H9 (cell line): ENCODE measurements at regions not wholly inside any gene's neighbourhood (a gene's known extent, or its start where the extent isn't known, plus 50 kb on each side); places are given as distances from the start of the nearest gene placed in this dataset.

ENCODE experiments used
- DNase-seq: peaks from one replicate; pipeline ENCODE4 v3.0.0-alpha.2; 2017
- H2AFZ ChIP-seq: one replicate; pipeline ENCODE4 v1.6.1; 2013; ENCODE audit warnings: mild to moderate bottlenecking, low read length, control low read depth, moderate library complexity
- H2AK5ac ChIP-seq: 2 replicates; pipeline ENCODE4 v1.6.1; 2013; ENCODE audit warnings: low read length, control low read depth, mixed read lengths; ENCODE audit not compliant: insufficient read length
- H2BK120ac ChIP-seq: one replicate; pipeline ENCODE4 v1.6.1; 2013; ENCODE audit warnings: low read depth, mild to moderate bottlenecking, low read length, control low read depth, inconsistent platforms; ENCODE audit not compliant: poor library complexity, severe bottlenecking
- H2BK12ac ChIP-seq: 2 replicates; pipeline ENCODE4 v1.6.1; 2013; ENCODE audit warnings: low read length, control low read depth, mixed read lengths, low read depth; ENCODE audit not compliant: insufficient read length
- H2BK15ac ChIP-seq: 2 replicates; pipeline ENCODE4 v1.6.1; 2013; ENCODE audit warnings: low read depth, low read length, control low read depth
- H2BK20ac ChIP-seq: one replicate; pipeline ENCODE4 v1.6.1; 2013; ENCODE audit warnings: low read depth, mild to moderate bottlenecking, low read length, control low read depth, inconsistent platforms; ENCODE audit not compliant: poor library complexity, severe bottlenecking
- H2BK5ac ChIP-seq: 2 replicates; pipeline ENCODE4 v1.6.1; 2013; ENCODE audit warnings: low read length, control low read depth, mixed read lengths; ENCODE audit not compliant: insufficient read length
- H3K14ac ChIP-seq: 2 replicates; pipeline ENCODE4 v1.6.1; 2013; ENCODE audit warnings: low read length, control low read depth; ENCODE audit not compliant: insufficient read depth
- H3K18ac ChIP-seq: 2 replicates; pipeline ENCODE4 v1.6.1; 2013; ENCODE audit warnings: low read depth, mild to moderate bottlenecking, mixed read lengths, low read length, control low read depth; ENCODE audit not compliant: insufficient read length
- H3K23ac ChIP-seq: 2 replicates; pipeline ENCODE4 v1.6.1; 2013; ENCODE audit warnings: low read length, control low read depth, mixed read lengths, low read depth; ENCODE audit not compliant: insufficient read length
- H3K23me2 ChIP-seq: 2 replicates; pipeline ENCODE4 v1.6.1; 2013; ENCODE audit warnings: low read depth, mild to moderate bottlenecking, mixed read lengths, low read length, control low read depth; ENCODE audit not compliant: insufficient read length, poor library complexity, severe bottlenecking
- H3K27ac ChIP-seq: 2 replicates; pipeline ENCODE4 v1.5.1; 2013; ENCODE audit warnings: low read length, control low read depth, mixed read lengths, low read depth; ENCODE audit not compliant: insufficient read length
- H3K27me3 ChIP-seq: 2 replicates; pipeline ENCODE4 v1.6.1; 2013; ENCODE audit warnings: low read length, control low read depth, inconsistent platforms; ENCODE audit not compliant: insufficient read depth
- H3K4ac ChIP-seq: 2 replicates; pipeline ENCODE4 v1.6.1; 2013; ENCODE audit warnings: low read depth, mild to moderate bottlenecking, control low read depth, inconsistent platforms, low read length, moderate library complexity
- H3K4me1 ChIP-seq: 2 replicates; pipeline ENCODE4 v1.6.1; 2013; ENCODE audit warnings: low read length, control low read depth, inconsistent platforms; ENCODE audit not compliant: insufficient read depth
- H3K4me2 ChIP-seq: 2 replicates; pipeline ENCODE4 v1.6.1; 2013; ENCODE audit warnings: low read length, control low read depth, mixed read lengths; ENCODE audit not compliant: insufficient read length, insufficient read depth
- H3K56ac ChIP-seq: 2 replicates; pipeline ENCODE4 v1.6.1; 2013; ENCODE audit warnings: low read depth, mild to moderate bottlenecking, mixed read lengths, low read length, control low read depth; ENCODE audit not compliant: insufficient read length
- H3K79me1 ChIP-seq: 2 replicates; pipeline ENCODE4 v1.6.1; 2013; ENCODE audit warnings: low read depth, mild to moderate bottlenecking, moderate library complexity, low read length, control low read depth, inconsistent platforms; ENCODE audit not compliant: insufficient read depth, poor library complexity, severe bottlenecking
- H3K79me2 ChIP-seq: 2 replicates; pipeline ENCODE4 v1.6.1; 2013; ENCODE audit warnings: low read length, control low read depth, inconsistent platforms; ENCODE audit not compliant: insufficient read depth
- H3K9ac ChIP-seq: 2 replicates; pipeline ENCODE4 v1.6.1; 2013; ENCODE audit warnings: low read length, control low read depth, mixed read lengths; ENCODE audit not compliant: insufficient read length; ENCODE audit errors: extremely low read depth
- H3K9me3 ChIP-seq: one replicate; pipeline ENCODE4 v1.6.1; 2013; ENCODE audit warnings: low read depth, low read length, inconsistent platforms; ENCODE audit not compliant: control insufficient read depth
- H3T11ph ChIP-seq: one replicate; pipeline ENCODE4 v1.6.1; 2013; ENCODE audit warnings: mild to moderate bottlenecking, low read length, control low read depth, inconsistent platforms
- H4K20me1 ChIP-seq: one replicate; pipeline ENCODE4 v1.6.1; 2013; ENCODE audit not compliant: control insufficient read depth, insufficient read length, insufficient read depth
- H4K5ac ChIP-seq: 2 replicates; pipeline ENCODE4 v1.6.1; 2013; ENCODE audit warnings: low read depth, mild to moderate bottlenecking, mixed read lengths, low read length, control low read depth; ENCODE audit not compliant: insufficient read length
- H4K8ac ChIP-seq: replicated peaks from 2 replicates; pipeline ENCODE4 v1.6.1; 2013; ENCODE audit warnings: low read length, control low read depth, mixed read lengths, low read depth; ENCODE audit not compliant: insufficient read length
- H4K91ac ChIP-seq: 2 replicates; pipeline ENCODE4 v1.6.1; 2013; ENCODE audit warnings: low read depth, mild to moderate bottlenecking, moderate library complexity, mixed read lengths, low read length, control low read depth; ENCODE audit not compliant: insufficient read length
- H3K27ac Mint-ChIP-seq, 3 experiments: 2 replicates in 2 of 3; 3 replicates in 1 of 3; pipeline ENCODE4 v1.8.0; 2020 to 2021; ENCODE audit warnings: mixed read lengths in 3 of 3, mild to moderate bottlenecking in 1 of 3, moderate library complexity in 1 of 3
- H3K27me3 Mint-ChIP-seq: 2 replicates; pipeline ENCODE4 v1.8.0; 2021; ENCODE audit warnings: low read depth, mild to moderate bottlenecking, moderate library complexity, mixed read lengths
- H3K36me3 Mint-ChIP-seq, 3 experiments: 2 replicates in 2 of 3; 3 replicates in 1 of 3; pipeline ENCODE4 v1.8.0; 2020 to 2021; ENCODE audit warnings: low read depth in 3 of 3, mixed read lengths in 3 of 3; ENCODE audit not compliant: insufficient read depth in 1 of 3
- H3K4me1 Mint-ChIP-seq, 2 experiments: 2 replicates each; pipeline ENCODE4 v1.8.0; 2020; ENCODE audit warnings: mixed read lengths in 2 of 2
- H3K4me3 Mint-ChIP-seq, 2 experiments: 2 replicates in 1 of 2; 3 replicates in 1 of 2; pipeline ENCODE4 v1.8.0; 2020 to 2021; ENCODE audit warnings: mild to moderate bottlenecking in 2 of 2, mixed read lengths in 2 of 2, moderate library complexity in 1 of 2
- H3K9me3 Mint-ChIP-seq, 2 experiments: 2 replicates in 1 of 2; 3 replicates in 1 of 2; pipeline ENCODE4 v1.8.0; 2020; ENCODE audit warnings: mild to moderate bottlenecking in 2 of 2, mixed read lengths in 2 of 2, moderate library complexity in 1 of 2
- CTCF ChIP-seq: fragments of 200-600 bp; sonication (generic); conservative IDR thresholded peaks from 3 replicates; pipeline ENCODE4 v1.8.0; 2021; ENCODE audit warnings: antibody characterized with exemption, mild to moderate bottlenecking
- WGBS: extraction: QIAGEN DNeasy Blood & Tissue Kit; methylation state at CpG from one replicate; pipeline ENCODE4 v1.1.7; 2013; ENCODE audit warnings: missing lambda C conversion rate, low lambda C conversion rate, mixed read lengths; ENCODE audit not compliant: insufficient read length; ENCODE audit errors: extremely low coverage; 5-methylcytosine and 5-hydroxymethylcytosine counted together

- H3K56ac ChIP-seq, result no peak overlapping the region
- no peak overlapping the region for H2BK12ac ChIP-seq
- Mint-ChIP-seq H3K9me3 (peaks cover 7% of the 10 kb centered on the region in 2 experiments; a peak in 3 of 5 replicates), H3K4me1 (peaks cover 27 to 30% of the 10 kb centered on the region in 2 experiments), H3K4me3 (no peak overlapping the region), H3K27ac (0 out of 7 replicates have a peak overlapping the region, but pooled peaks of 1 of the 3 experiments have one; percentile 30), H3K27me3 (peaks cover 30% of the 10 kb centered on the region), H3K36me3 (peaks cover 0 to 5% (median 0%) of the 10 kb centered on the region in 3 experiments; a peak in 2 of 7 replicates)
- H4K8ac ChIP-seq, result no peak overlapping the region
- H3K23me2 ChIP-seq, result no peaks in the 10 kb centered on the region
- H2BK120ac ChIP-seq, result no peak overlapping the region
- no peaks in the 10 kb centered on the region for H3K79me1 ChIP-seq
- H2BK20ac ChIP-seq, result no peak overlapping the region
- peak; percentile 45 for DNase-seq
- no peak overlapping the region for H3T11ph ChIP-seq
- no peak overlapping the region for H3K23ac ChIP-seq
- H2BK5ac ChIP-seq, result no peak overlapping the region
- H3K27me3 ChIP-seq, result no peaks in the 10 kb centered on the region
- no peak overlapping the region for H2AFZ ChIP-seq
- H3K79me2 ChIP-seq, result no peaks in the 10 kb centered on the region
- H3K9ac ChIP-seq, result no peak overlapping the region
- H3K4ac ChIP-seq, result no peak overlapping the region
- no peak overlapping the region for H2BK15ac ChIP-seq
- no peak overlapping the region for H4K91ac ChIP-seq
- no peaks in the 10 kb centered on the region for H3K9me3 ChIP-seq
- H3K18ac ChIP-seq, result no peak overlapping the region
- TF ChIP-seq CTCF, result no peak
- H3K14ac ChIP-seq, result no peak overlapping the region; the same call in 1 of the 2 replicates
- H2AK5ac ChIP-seq, result no peak overlapping the region
- H3K27ac ChIP-seq, result no peak overlapping the region
- no peaks in the 10 kb centered on the region for H3K4me1 ChIP-seq
- H4K5ac ChIP-seq, result no peak overlapping the region
- no peak overlapping the region for H3K4me2 ChIP-seq
- WGBS, result no CpG with 5 or more reads among the region's 18 CpGs
- H4K20me1 ChIP-seq, result no peaks in the 10 kb centered on the region
Measured at GRCh38 chr18:78813156-78813555, 166.5 kb upstream of the SALL3 start.
